ENCODE measurements at regions not wholly inside any gene's neighbourhood (a gene's known extent, or its start where the extent isn't known, plus 50 kb on each side); places are given as distances from the start of the nearest gene placed in this dataset.

- no peak for DNase-seq (ENCODE audit: low read depth, low spot score)
- Histone ChIP-seq H3K9ac (ENCODE audit: low read length) (no peak overlapping the region), H3K4me3 (replicated peaks in 1 of 2; ENCODE audit: low read depth in 1 of 2, low read length in 2 of 2) (no peak overlapping the region), H3K79me2 (ENCODE audit: insufficient read depth, low read length) (no peaks in the 10 kb centered on the region), H3K9me2 (ENCODE audit: insufficient read depth) (no peaks in the 10 kb centered on the region), H3K9me3 (ENCODE audit: control insufficient read depth in 1 of 2, insufficient read depth in 1 of 2, low read depth in 1 of 2, low read length in 2 of 2) (no peaks in the 10 kb centered on the region), H3K27me3 (ENCODE audit: insufficient read depth, low read length) (peaks cover 83% of the 10 kb centered on the region), H4K20me1 (ENCODE audit: insufficient read depth) (no peaks in the 10 kb centered on the region), H2AFZ (ENCODE audit: low read depth, low read length, poor library complexity, severe bottlenecking) (no peak overlapping the region), H3K27ac (ENCODE audit: low read depth, low read length) (no peak overlapping the region), H3K36me3 (ENCODE audit: control insufficient read depth in 1 of 2, insufficient read depth in 2 of 2, low read length in 2 of 2) (no peaks in the 10 kb centered on the region), H3K4me2 (ENCODE audit: low read length) (no peak overlapping the region), H3K4me1 (ENCODE audit: control insufficient read depth in 1 of 2, insufficient read depth in 2 of 2, low read length in 2 of 2) (no peaks in the 10 kb centered on the region)
- intact Hi-C loops (cut with micrococcal nuclease), result no loop called here
- no TSS peak for BruUV-seq (replicated peaks)
- ChIA-PET POLR2A (no interaction called here), RAD21 (ENCODE audit: low non-redundant PET in 1 of 2, low total read pairs in 2 of 2, uncharacterized antibody in 2 of 2, unreplicated experiment in 2 of 2) (no interaction called here), CTCF (no interaction called here)
- no peak for TF ChIP-seq ZFX (IDR thresholded peaks at IDR 0.05)
- TF ChIP-seq YY1 (IDR thresholded peaks at IDR 0.05; ENCODE audit: extremely low read depth, insufficient replicate concordance, low read depth, low read length), result no peak
- TF ChIP-seq TCF7L2 (IDR thresholded peaks at IDR 0.05; ENCODE audit: borderline replicate concordance, extremely low read depth, insufficient read depth, insufficient read length), result no peak
- TF ChIP-seq EZH2phosphoT487 (IDR thresholded peaks at IDR 0.05; ENCODE audit: borderline replicate concordance), result no peak
- no peak for TF ChIP-seq EZH2 (IDR thresholded peaks at IDR 0.05)
- no peak for TF ChIP-seq SIN3A (IDR thresholded peaks at IDR 0.05; ENCODE audit: low read depth)
- TF ChIP-seq POLR2A (IDR thresholded peaks at IDR 0.05; ENCODE audit: borderline replicate concordance, extremely low read depth, insufficient read depth, insufficient read length), result no peak
- TF ChIP-seq SRF (IDR thresholded peaks at IDR 0.05; ENCODE audit: low read depth), result no peak
- TF ChIP-seq MAX (IDR thresholded peaks at IDR 0.05), result no peak
- no peak for ATAC-seq
Measured at GRCh38 chr13:106625578-106625977, 57.6 kb upstream of the ARGLU1 start.

- no peak overlapping the region for H3K4me2 ChIP-seq (ENCODE audit: low read length)
- ChIA-PET RAD21 (ENCODE audit: low non-redundant PET in 1 of 2, low total read pairs in 2 of 2, uncharacterized antibody in 2 of 2, unreplicated experiment in 2 of 2) (no interaction called here), POLR2A (no interaction called here), CTCF (no interaction called here)
- BruUV-seq (replicated peaks), result no TSS peak
- H3K4me1 ChIP-seq (ENCODE audit: control insufficient read depth in 1 of 2, insufficient read depth in 2 of 2, low read length in 2 of 2), result peaks cover 0 to 4% of the 10 kb centered on the region in 2 experiments; a peak in 1 of 4 replicates
- H3K9ac ChIP-seq (ENCODE audit: low read length), result no peak overlapping the region
- no peaks in the 10 kb centered on the region for H4K20me1 ChIP-seq (ENCODE audit: insufficient read depth)
- no peak overlapping the region for H2AFZ ChIP-seq (ENCODE audit: low read depth, low read length, poor library complexity, severe bottlenecking)
- no peak overlapping the region for H3K4me3 ChIP-seq (replicated peaks in 1 of 2; ENCODE audit: low read depth in 1 of 2, low read length in 2 of 2)
- DNase-seq (ENCODE audit: low read depth, low spot score) (no peak), ATAC-seq (no peak)
- no peaks in the 10 kb centered on the region for H3K9me2 ChIP-seq (ENCODE audit: insufficient read depth)
- no peak overlapping the region for H3K27ac ChIP-seq (ENCODE audit: low read depth, low read length)
- H3K27me3 ChIP-seq (ENCODE audit: insufficient read depth, low read length), result peaks cover 79% of the 10 kb centered on the region
- no peaks in the 10 kb centered on the region for H3K36me3 ChIP-seq (ENCODE audit: control insufficient read depth in 1 of 2, insufficient read depth in 2 of 2, low read length in 2 of 2)
- intact Hi-C loops (cut with micrococcal nuclease), result no loop called here
- H3K9me3 ChIP-seq (ENCODE audit: control insufficient read depth in 1 of 2, insufficient read depth in 1 of 2, low read depth in 1 of 2, low read length in 2 of 2), result no peaks in the 10 kb centered on the region
- TF ChIP-seq POLR2AphosphoS5 (IDR thresholded peaks at IDR 0.05; ENCODE audit: low read depth, low read length) (no peak), EZH2 (IDR thresholded peaks at IDR 0.05) (no peak)
- H3K79me2 ChIP-seq (ENCODE audit: insufficient read depth, low read length), result no peaks in the 10 kb centered on the region
Measured at GRCh38 chr13:106623799-106624460, 56.0 kb upstream of the ARGLU1 start.
